NCI-H446 (cell line): ENCODE measurements at regions not wholly inside any gene's neighbourhood (a gene's known extent, or its start where the extent isn't known, plus 50 kb on each side); places are given as distances from the start of the nearest gene placed in this dataset.

Source experiments
- DNase-seq, 2 experiments: peaks; one replicate each; lab custom pipeline; 2025; lab: John Stamatoyannopoulos, UW

DNA sequence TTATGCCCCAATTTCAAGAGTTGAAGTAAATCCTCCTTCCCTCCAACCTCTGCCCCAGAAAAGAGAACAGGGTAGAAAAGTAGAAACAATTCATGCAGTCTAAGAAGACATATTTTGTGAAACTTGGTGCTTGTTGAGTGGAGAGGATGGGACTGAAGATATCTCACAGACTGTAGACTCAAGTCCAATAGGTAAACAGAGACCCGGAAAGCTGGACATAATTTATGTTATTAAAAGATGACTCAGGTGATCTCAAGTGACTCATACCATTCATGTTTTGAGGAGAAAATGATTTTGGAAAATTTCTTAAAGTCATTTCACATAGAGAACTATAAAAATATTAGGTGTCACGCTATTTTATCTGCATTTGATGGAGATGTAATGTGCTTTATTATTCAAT lies 203.1 kb upstream of the SOX9 start:
- no peak for DNase-seq

DNA sequence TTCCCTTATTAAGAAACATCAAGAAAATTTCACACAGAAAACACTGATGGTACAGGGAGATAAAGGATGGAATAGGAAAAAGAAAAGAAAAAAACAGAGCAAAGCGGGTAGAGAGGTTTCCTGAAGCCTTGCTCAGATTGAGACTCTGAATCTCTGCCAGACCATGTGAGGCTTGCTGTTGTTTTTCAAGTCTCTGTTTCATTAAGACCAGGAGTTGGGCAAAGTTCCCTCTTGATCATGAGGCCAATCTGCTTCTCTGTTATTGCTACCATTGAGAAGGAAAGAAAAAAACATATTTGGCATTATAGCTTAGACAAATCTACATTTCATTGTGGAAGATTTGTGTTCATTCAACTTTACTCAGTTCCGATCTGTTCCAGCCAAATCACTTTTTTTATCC lies 201.6 kb upstream of the SOX9 start:
- peak; percentile 64 to 89 for DNase-seq

DNA sequence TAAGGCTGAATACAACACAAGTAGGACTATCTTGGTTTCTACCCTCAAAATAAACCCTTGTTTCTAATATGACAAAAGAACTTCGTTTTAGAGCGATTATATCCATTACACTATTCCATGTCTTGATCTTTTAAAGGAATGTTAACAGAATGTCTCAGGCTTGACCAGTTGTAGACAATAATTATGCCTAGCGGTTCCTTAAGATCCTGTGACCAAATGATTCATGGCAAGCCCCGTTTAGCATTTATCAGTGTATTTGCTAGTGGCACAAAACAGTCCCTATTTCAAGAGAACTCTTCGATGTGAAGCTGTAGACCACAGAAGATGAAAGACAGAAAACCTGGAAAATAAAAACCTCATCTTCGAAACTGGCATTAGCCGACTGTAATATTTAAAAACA lies 200.9 kb upstream of the SOX9 start:
- no peak for DNase-seq

DNA sequence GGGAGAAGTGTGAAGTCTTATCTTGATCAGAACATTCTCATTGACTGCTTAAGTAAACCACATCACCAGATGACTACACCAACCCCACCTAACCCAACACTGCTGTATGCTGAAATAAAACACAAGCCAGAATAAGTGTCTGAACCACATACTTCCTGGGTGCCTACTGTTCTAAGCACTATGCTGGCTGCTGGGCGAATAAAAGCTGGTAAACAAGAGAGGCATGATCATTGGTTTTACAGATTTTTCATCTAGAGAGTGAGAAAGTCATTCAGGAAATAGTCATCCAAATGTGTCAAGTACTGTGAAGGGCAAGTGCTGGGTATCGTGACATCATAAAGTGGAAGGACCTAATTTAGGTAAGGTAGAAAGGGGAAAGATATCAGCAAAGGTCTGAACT lies 199.0 kb upstream of the SOX9 start:
- no peak for DNase-seq

DNA sequence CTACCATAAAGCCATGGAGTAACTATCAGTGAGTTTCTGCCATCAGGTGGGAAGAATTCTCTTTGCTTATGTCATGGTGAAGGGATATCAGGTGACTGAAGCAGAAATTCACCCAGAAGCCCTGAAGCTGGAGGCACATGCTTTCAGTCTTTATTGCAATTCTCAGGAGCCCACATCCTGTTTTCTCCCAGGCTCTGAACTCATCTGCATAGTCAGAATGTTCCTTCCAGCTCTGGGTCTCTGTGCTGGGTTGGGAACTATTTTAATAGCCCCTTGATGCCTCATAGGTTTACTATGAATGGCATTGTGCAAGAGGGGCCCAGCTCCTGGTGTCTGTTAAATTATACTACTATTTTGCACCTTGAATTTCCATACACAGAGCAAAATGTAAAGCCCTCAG lies 198.4 kb upstream of the SOX9 start:
- no peak for DNase-seq

DNA sequence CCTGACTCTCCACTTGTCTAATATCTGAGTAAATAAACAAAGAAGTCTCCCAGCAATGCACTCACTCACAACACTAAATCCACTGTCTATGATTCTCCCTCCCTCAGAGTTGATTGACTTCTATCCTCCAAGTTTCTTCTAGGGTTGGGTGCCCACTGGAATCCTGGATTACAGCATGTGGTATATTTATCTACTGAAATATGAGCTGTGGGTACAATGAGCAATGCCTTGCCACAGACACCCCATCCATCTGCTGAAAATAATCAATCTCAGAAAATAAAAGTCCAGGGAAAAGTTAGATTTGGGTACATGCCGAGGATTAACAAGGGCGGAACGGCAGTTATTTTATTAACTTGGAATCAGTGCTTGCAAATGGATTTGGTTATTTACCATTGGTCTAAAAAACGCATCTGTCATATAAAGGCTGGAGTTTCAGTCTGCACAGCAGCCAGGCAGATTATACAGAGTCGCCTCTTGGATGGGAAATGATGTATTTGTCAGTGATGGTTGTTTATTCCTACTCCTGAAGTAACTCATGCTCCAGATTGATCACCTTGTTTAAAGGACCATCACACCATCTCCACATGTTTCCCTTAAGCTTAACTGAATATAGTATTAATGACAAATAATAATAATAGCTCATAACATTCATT lies 193.9 kb upstream of the SOX9 start:
- DNase-seq = peak; percentile 34 to 84

DNA sequence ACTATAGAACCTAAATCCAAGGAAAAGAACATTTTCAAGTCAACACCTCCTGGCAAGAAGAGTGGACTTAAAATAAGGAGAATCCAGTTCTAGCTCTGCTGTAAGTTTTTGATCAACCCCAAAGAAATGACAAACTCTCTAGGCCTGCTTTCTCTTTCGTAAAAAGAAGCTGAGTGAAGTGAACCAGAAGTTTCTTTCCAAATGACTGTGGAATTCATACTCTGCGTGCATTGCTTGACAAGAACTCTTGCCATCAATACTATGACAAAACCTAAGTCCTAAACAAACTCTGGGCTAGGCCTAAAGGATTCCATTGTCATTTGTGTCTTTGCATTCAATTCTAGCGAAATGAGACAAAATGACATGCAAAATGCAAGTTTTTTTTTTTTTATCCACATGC lies 187.5 kb upstream of the SOX9 start:
- DNase-seq = no peak

DNA sequence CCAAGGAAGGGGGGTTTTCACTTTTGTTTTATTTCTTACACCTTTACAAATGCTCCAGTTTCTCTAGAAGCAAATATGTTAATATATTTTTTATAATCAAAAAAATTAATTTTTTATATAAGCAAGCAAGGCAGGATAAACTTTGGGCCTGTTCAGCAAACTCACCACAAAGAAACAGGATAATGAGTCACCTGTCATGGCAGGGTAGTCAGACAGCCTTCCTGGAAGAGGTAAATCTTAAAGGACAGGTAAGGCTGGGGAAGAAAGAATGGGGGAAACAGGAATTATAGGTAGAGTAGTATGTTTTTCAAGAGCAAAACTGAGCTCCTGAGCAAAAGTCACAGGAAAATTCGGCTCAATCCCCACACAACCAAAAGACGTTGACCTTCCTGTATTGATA lies 186.3 kb upstream of the SOX9 start:
- no peak for DNase-seq

DNA sequence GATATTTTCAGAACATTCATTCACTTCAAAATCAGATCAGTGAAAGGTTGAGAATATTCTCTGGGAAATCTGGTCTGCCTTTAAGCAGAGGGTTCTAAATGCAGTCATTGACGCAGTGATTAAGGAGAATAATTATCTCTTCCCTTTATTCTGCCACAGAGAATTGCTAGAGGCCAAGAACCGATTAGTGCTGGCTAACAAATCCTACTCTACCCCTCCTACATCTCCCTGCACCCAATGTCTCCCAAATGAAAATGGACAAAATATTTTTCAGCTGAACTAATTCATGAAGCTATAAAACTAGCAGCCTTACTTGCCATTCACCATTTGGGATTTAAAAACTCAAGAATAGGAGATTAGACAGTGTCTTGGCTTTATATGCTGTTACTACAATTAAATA lies 185.5 kb upstream of the SOX9 start:
- no peak for DNase-seq

DNA sequence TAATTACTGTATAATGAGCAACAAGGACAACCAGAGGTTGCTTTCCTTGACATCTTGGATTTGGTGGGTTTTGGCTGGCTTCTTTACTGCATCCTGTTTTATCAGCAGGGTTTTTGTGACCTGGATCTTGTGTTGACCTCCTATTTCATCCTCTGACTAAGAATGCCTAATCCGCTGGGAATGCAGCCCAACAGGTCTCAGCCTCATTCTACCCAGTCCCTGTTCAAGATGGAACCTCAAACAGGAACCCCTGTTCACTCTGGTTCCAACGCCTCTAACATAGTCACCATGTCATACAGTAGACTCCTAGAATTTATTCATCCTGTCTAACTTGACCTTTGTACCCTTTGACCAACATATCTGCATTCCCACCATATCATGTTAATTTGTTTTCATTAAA lies 183.8 kb upstream of the SOX9 start:
- no peak for DNase-seq

DNA sequence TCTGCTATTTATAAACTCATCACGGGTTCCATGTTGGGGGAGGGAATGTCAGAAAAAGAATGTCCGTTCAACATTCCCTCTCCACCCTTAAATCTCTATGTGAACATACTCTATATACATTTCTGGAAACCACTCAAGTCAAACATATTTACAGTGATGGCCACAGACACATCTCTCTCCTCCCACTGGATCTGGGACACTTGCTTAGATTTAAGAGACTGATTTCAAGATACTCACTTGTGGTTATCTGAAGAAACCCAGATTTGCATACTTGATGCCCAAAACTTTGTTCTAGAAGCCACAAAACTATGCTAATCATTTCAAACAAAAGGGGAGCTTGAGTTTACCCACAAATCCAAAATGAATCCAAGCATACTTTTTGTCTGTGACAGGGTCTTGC lies 182.9 kb upstream of the SOX9 start:
- no peak for DNase-seq

DNA sequence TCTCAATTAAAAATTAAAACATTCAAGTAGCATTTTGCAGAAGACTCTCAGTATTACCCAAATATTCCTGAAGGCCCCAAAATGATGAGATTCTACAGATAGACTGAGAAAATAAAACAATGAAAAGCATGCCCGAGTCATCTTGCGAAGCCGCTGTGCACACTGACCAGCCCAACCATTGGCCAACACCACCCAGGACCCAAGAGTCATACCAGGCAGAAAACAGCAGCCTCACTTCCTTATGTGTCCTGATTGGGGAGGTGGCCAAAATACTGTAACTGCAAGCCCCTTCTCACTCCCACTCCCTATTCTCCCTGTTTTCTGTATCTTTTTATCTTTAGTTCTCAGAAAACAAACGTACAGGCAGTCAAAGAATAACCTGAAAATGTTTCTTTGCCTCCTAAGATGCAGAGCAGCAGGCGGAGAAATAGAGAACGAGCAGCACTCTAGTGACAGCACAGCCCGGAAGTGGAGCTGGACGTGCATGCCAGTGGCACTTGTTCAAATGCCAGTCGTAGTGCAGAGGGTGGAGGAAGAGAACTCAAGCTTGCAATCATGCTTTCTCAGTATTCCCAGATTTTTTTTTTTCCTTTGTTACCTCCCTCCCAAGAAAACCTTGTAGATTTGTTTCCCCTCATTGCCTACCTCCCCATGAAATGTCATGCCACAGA lies 182.3 kb upstream of the SOX9 start:
- DNase-seq = no peak

DNA sequence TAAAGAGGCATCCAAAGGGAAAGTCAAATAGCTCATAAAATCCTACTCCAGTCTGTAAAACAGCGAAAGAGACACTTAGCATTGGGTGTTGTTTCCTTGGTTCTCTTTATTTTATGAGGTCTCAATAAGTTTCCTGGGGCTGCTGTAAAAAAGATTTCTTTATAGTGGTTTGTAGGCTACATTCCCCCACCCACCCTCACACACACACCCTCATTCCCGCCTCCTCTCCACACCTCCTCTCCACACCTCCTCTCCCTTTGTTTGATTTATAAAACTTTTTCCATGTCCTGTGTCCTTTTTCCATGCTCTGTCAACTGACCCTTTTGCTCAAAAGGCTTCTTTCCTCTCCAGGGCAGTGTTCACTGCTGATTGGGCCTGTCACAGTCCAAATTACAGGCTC lies 178.9 kb upstream of the SOX9 start:
- DNase-seq = no peak

DNA sequence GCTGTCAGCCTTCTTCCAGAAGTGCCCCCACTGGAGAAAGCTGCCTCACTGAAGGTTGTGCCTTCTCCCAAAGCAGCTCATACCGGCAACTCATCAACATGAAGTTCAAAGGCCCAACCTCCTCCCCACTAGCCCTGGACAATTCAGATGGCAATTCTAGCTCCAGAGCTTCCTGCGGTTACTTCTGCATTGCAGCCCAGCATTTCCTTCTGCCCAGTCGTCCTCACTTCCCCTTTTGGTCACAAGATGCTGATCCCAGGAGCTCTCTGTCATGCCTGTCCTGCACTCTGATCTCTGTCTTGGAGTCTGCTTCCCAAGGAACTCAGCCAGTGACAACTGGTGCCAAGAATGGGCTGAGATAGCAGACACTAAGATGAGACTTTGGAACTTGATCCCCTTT lies 178.2 kb upstream of the SOX9 start:
- no peak for DNase-seq

DNA sequence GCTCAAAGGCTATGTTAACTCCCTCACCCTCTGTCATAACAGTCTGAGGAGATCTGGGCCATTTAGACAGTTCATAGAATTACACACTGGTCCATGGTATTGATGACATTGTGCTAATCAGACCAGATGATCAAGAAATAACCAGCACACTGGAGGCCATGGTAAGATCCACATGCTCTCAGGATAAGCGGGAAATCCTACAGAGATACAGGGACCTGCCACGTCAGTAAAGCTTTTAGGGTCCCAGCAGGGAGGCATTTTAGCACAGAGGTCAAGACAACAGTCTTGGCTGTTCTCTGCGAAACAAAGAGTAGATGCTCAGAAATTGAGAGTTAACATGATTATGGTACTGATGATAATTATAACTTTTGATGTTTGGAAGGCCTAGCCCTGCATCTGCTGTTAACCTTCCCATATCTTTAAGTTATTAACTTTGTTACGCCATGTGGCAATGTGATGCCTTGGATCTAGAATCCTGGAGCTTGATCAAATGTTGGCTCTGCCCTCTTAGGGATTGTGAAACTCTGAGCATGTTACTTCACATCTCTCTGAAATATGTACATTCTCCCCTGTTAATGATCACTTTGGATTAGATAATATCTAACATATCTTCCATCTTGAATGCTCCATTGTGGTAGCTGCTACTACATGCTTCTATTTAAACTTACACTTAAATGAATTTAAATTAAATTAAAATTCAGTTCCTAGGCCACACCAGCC lies 172.0 kb upstream of the SOX9 start:
- no peak for DNase-seq

DNA sequence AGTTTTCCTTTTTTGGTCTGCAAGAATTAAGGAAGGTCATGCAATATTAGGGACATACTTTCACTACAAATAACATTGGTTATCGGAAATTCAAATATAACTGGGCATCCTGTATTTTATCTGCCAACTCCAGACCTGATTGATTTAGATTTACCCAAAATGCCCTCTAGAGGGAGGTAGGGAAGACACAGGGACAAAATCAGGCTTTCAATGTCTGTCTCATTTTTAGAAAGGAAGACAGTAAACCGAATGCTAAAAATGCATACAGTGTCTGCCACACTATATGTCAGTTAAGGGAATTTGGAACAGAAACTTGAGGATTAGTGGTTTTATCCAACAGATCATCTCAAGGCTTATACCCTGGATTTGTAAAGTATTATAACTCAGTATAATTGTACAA lies 161.7 kb upstream of the SOX9 start:
- DNase-seq = peak in 1 of 2 experiments; percentile 12

DNA sequence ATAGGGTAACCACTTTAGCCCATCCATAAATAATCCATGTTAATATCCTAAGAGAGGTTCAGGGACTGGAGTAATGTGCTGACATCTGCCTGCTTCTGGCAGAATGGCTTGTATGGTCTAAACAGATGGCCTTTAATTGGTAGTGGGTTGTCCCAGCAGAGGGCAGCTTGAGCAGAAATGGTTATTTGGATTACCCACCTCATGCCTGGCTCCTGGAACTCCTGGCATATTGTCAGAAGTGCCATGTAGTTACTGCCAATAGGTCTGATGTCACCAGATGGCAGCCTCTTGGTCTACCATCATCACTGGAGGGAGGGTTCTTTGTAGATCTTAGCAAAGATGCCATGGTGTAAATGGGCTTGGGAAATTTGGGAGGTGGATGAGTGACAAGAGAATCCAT lies 157.5 kb upstream of the SOX9 start:
- DNase-seq = peak; percentile 96 to 99

DNA sequence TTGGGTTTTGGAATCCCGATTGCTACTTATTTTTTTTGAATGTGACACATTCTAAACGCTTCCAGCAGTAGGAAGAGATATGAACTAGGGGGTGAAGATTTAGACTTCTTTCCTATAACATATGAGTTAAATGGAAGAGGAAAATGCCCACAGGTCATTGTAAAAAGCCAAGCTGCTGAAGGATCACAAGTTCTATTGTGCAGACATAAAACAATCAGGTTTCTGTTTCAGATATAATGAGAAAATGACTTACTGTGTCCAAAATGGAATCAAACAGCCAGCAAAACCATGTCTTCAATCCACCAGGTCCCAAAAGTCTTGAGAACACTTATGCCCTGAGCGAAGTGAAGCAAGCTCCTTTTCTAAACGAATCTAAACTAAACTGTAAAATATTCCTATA lies 157.0 kb upstream of the SOX9 start:
- DNase-seq = no peak

DNA sequence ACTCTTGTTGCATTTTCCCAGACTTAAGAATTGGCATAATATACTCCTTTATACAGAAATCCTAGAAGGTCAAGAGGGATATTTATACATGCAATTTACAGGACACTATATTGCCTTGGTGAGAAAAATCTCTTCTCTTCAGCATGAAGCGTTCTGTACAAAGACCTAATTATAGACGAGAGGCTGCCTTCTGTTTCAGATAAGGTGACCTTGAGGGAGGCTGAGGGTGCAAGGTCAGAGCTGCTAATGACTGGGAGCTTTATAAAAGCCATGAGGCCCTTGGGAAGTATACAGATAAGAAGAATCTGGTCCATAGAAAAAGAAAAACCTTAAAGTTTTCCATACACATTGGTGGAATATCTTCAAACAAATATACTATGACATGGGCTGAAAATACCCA lies 156.3 kb upstream of the SOX9 start:
- no peak for DNase-seq

DNA sequence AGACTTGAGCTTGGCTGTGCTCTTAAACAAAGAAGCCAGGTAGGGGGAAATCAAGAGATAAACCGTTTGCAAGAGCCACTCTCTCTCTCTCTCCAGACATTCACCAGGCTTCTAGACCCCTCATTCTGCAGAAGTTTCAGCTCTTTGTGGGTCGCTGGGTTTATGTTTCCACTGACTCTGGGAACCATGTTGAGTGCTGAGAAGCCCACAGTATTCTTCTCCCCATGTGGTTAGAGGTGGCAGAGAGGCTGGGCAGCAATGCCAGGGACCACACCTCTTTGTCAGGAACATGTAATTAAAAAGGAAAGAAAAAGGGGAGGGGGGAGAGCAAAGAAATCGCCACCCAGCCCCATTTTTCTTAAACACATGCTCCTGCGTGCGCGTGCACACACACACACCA lies 154.8 kb upstream of the SOX9 start:
- no peak for DNase-seq

DNA sequence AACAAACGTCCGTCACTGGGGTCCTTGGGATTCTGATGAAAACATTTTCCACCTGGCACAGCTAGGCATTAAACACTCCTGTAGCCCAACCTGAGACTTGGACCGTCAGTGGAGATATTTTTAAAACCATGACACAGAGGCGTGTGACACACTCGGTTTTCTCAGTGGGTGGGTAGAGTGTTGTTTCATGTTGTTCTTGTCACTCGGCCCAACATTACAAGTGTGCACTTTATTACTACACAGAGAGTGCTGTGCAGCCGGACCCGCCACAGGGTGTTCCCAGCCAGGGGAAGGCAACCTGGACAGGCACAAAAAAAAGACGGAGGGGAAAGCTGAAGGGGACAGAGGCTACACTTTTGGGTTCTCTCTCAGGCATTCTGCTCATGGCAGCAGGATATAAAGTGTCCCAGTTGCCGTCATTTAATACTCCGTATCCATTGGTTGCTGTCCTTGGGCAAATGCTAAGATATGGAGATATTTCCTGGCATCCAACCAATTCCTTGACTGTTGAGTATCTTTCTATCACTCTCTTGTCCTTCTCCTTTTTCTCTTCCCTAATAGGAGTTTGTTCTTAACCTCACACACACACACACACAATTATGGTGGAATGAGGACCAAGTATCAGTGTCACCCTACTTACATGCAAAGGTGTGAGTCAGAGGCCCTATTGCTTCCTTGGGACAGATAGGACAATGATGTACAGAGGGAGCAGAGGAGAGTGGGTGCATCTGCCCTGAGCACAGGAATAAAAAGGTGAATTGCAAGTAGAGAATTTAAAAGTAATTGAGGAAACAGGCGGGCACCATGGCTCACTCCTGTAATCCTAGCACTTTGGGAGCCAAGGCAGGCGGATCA lies 154.1 kb upstream of the SOX9 start:
- no peak for DNase-seq

DNA sequence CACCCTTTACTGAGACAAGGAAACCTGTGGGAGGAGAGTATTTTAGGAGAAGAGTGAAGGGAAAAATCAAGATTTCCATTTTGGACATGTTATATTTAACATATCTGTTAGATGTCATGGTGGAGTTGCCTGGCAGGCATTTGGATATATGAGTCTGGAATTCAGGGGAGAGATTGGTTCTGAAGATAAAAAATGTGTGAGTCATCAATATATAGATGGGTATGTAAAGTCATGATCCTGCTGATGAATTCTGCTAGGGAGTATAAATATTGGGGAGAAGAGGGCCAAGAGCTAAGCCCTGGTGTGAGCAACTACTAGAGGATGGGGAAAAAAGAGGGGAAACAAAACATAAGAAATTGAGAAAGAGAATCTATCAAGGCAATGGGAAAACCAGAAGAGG lies 151.3 kb upstream of the SOX9 start:
- no peak for DNase-seq

DNA sequence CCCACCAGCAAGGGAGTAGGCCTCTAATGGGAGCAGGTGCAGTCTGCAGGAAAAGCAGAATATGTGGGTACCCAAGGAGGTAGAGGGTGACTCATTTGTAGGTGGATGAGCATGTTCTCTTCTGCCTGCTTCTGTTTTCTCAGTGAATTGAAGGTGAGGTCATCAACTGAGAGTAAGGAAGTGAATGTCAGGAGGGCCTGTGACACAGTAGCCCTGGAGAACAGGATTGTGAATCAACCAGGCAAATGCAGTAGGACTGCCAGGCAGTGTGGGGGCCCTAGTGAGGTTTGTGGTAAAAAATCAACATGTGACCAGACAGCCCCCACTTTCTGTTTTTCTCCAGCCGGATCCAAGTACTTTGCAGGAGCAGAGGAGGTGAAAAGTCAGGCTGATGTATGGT lies 150.5 kb upstream of the SOX9 start:
- no peak for DNase-seq
